ENCODE measurements at regions not wholly inside any gene's neighbourhood (a gene's known extent, or its start where the extent isn't known, plus 50 kb on each side); places are given as distances from the start of the nearest gene placed in this dataset.

- Histone ChIP-seq H3K79me2 (replicated peaks; ENCODE audit: insufficient read depth) (no peaks in the 10 kb centered on the region), H2AFZ (no peak overlapping the region), H3K36me3 (ENCODE audit: insufficient read depth) (no peaks in the 10 kb centered on the region), H3K4me1 (ENCODE audit: insufficient read depth) (no peaks in the 10 kb centered on the region), H3K27ac (ENCODE audit: low read depth) (no peak overlapping the region), H4K20me1 (replicated peaks; ENCODE audit: insufficient read depth) (no peaks in the 10 kb centered on the region), H3K4me3 (no peak overlapping the region), H3K9me2 (ENCODE audit: insufficient read depth) (no peaks in the 10 kb centered on the region), H3K27me3 (ENCODE audit: insufficient read depth) (no peaks in the 10 kb centered on the region), H3F3A (replicated peaks; ENCODE audit: low read depth) (no peaks in the 10 kb centered on the region), H3K4me2 (no peak overlapping the region)
- ATAC-seq (no peak), DNase-seq (ENCODE audit: low spot score) (no peak)
- no peak overlapping the region for H3K4me3 Mint-ChIP-seq
- peaks cover 2% of the 10 kb centered on the region for H3K27me3 Mint-ChIP-seq (ENCODE audit: insufficient read depth, low read depth, poor library complexity)
- H3K4me1 Mint-ChIP-seq: no peaks in the 10 kb centered on the region
- H3K27ac Mint-ChIP-seq: no peak overlapping the region
- TF ChIP-seq JUNB (IDR thresholded peaks at IDR 0.05; ENCODE audit: unreplicated experiment): no peak
- TF ChIP-seq ZNF331 (CRISPR knock-in tag; IDR thresholded peaks at IDR 0.05; ENCODE audit: low read depth): no peak
- TF ChIP-seq EZH2 (IDR thresholded peaks at IDR 0.05; ENCODE audit: low read depth, unreplicated experiment): no peak
- no peak for TF ChIP-seq EZH2phosphoT487 (IDR thresholded peaks at IDR 0.05; ENCODE audit: unreplicated experiment)
- no peak for TF ChIP-seq CREB1 (CRISPR knock-in tag; IDR thresholded peaks at IDR 0.05; ENCODE audit: low read depth)
- TF ChIP-seq ZNF114 (CRISPR knock-in tag; IDR thresholded peaks at IDR 0.05): no peak
- TF ChIP-seq CTCF (conservative IDR thresholded peaks at IDR 0.05; ENCODE audit: low read depth in 2 of 2): no peak
- no peak for TF ChIP-seq POLR2AphosphoS5 (IDR thresholded peaks at IDR 0.05; ENCODE audit: low read depth)
- TF ChIP-seq ZNF462 (CRISPR knock-in tag; IDR thresholded peaks at IDR 0.05): no peak
- TF ChIP-seq NANOG (IDR thresholded peaks at IDR 0.05; ENCODE audit: borderline replicate concordance): no peak
- no peak for TF ChIP-seq STAT1 (IDR thresholded peaks at IDR 0.05; ENCODE audit: unreplicated experiment)
- TF ChIP-seq, protein P1, sequence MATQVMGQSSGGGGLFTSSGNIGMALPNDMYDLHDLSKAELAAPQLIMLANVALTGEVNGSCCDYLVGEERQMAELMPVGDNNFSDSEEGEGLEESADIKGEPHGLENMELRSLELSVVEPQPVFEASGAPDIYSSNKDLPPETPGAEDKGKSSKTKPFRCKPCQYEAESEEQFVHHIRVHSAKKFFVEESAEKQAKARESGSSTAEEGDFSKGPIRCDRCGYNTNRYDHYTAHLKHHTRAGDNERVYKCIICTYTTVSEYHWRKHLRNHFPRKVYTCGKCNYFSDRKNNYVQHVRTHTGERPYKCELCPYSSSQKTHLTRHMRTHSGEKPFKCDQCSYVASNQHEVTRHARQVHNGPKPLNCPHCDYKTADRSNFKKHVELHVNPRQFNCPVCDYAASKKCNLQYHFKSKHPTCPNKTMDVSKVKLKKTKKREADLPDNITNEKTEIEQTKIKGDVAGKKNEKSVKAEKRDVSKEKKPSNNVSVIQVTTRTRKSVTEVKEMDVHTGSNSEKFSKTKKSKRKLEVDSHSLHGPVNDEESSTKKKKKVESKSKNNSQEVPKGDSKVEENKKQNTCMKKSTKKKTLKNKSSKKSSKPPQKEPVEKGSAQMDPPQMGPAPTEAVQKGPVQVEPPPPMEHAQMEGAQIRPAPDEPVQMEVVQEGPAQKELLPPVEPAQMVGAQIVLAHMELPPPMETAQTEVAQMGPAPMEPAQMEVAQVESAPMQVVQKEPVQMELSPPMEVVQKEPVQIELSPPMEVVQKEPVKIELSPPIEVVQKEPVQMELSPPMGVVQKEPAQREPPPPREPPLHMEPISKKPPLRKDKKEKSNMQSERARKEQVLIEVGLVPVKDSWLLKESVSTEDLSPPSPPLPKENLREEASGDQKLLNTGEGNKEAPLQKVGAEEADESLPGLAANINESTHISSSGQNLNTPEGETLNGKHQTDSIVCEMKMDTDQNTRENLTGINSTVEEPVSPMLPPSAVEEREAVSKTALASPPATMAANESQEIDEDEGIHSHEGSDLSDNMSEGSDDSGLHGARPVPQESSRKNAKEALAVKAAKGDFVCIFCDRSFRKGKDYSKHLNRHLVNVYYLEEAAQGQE (IDR thresholded peaks at IDR 0.05; ENCODE audit: unreplicated experiment): no peak
- TF ChIP-seq, protein P2, sequence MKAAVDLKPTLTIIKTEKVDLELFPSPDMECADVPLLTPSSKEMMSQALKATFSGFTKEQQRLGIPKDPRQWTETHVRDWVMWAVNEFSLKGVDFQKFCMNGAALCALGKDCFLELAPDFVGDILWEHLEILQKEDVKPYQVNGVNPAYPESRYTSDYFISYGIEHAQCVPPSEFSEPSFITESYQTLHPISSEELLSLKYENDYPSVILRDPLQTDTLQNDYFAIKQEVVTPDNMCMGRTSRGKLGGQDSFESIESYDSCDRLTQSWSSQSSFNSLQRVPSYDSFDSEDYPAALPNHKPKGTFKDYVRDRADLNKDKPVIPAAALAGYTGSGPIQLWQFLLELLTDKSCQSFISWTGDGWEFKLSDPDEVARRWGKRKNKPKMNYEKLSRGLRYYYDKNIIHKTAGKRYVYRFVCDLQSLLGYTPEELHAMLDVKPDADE (IDR thresholded peaks at IDR 0.05): no peak
- H3K9me3 Mint-ChIP-seq: peaks cover 4% of the 10 kb centered on the region; the same call in 2 of the 3 replicates
- H3K36me3 Mint-ChIP-seq (ENCODE audit: low read depth): no peaks in the 10 kb centered on the region
Measured at GRCh38 chr16:60458255-60458654, 1578.0 kb downstream of the CDH8 start.
